MCF 10A (cell line): ENCODE measurements at regions not wholly inside any gene's neighbourhood (a gene's known extent, or its start where the extent isn't known, plus 50 kb on each side); places are given as distances from the start of the nearest gene placed in this dataset.

Experiments
- BruUV-seq: library from RNA; stranded (reverse); fragments of 400-500 nt; replicated peaks from 2 replicates; lab custom pipeline; 2021; lab: Mats Ljungman, UMichigan
- CTCF ChIA-PET: fragments of 300-600 bp; sonication (Branson Sonifier 250); formaldehyde crosslinking; extraction: SDS; loops from one replicate; lab custom pipeline; 2021; ENCODE audit warnings: antibody characterized with exemption, inconsistent platforms; lab: Yijun Ruan, JAX
- POLR2A ChIA-PET: fragments of 300-600, 350-650 bp; sonication (Branson Sonifier 250); formaldehyde crosslinking; extraction: SDS; loops from one replicate; lab custom pipeline; 2020; ENCODE audit warnings: antibody characterized with exemption, inconsistent platforms; lab: Yijun Ruan, JAX
- DNase-seq: peaks from one replicate; pipeline ENCODE4 v3.0.0-alpha.2; 2018; ENCODE audit not compliant: unreplicated experiment
- H3K27ac Mint-ChIP-seq: one replicate; pipeline ENCODE4 v1.8.0; 2022; ENCODE audit warnings: mild to moderate bottlenecking, low read depth, mixed read lengths; ENCODE audit not compliant: unreplicated experiment
- H3K27me3 Mint-ChIP-seq: one replicate; pipeline ENCODE4 v1.8.0; 2022; ENCODE audit warnings: mixed read lengths; ENCODE audit not compliant: insufficient read depth, unreplicated experiment
- H3K36me3 Mint-ChIP-seq: one replicate; pipeline ENCODE4 v1.8.0; 2022; ENCODE audit warnings: mild to moderate bottlenecking, moderate library complexity, mixed read lengths; ENCODE audit not compliant: insufficient read depth, unreplicated experiment
- H3K4me1 Mint-ChIP-seq: one replicate; pipeline ENCODE4 v1.8.0; 2022; ENCODE audit warnings: mixed read lengths; ENCODE audit not compliant: insufficient read depth, unreplicated experiment
- H3K4me3 Mint-ChIP-seq: one replicate; pipeline ENCODE4 v1.8.0; 2022; ENCODE audit warnings: mild to moderate bottlenecking, moderate library complexity, mixed read lengths; ENCODE audit not compliant: unreplicated experiment
- H3K9me3 Mint-ChIP-seq: one replicate; pipeline ENCODE4 v1.8.0; 2022; ENCODE audit warnings: mixed read lengths; ENCODE audit not compliant: unreplicated experiment
- intact Hi-C: fragments of 100-400 bp; cut with micrococcal nuclease; formaldehyde crosslinking; loops from 2 replicates; pipeline ENCODE4 v1.14.1; 2022
- TF ChIP-seq, protein P1 (sequence below): fragments of 200-600 bp; IDR thresholded peaks from one replicate; pipeline ENCODE4 v1.8.0; 2022; ENCODE audit warnings: antibody characterized with exemption, mild to moderate bottlenecking; ENCODE audit not compliant: unreplicated experiment

DNA sequence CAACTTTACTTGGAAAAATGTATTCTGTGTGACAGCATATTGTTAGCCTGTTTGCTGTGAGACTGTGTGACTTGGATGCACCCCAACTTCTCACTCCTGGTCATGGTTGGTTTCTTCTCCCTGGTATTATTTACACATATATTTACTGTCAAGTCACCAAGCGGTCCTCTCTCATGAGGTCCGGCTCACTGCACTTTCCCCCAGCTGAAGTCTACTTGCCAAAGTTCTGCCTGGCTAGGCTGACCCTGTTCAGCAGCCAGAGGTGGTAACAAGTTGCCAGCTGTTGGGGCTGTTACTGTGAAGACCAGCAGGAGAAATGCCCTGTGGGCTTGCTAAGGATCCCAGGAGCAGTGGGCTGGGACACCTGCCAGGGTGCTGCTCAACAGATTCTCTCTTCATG lies 337.5 kb downstream of the MFSD1 start:
- Mint-ChIP-seq H3K9me3 (no peaks in the 10 kb centered on the region), H3K36me3 (no peaks in the 10 kb centered on the region), H3K27me3 (peaks cover 11% of the 10 kb centered on the region), H3K27ac (no peak overlapping the region), H3K4me3 (no peak overlapping the region), H3K4me1 (no peaks in the 10 kb centered on the region)
- no TSS peak for BruUV-seq
- TF ChIP-seq, protein P1, sequence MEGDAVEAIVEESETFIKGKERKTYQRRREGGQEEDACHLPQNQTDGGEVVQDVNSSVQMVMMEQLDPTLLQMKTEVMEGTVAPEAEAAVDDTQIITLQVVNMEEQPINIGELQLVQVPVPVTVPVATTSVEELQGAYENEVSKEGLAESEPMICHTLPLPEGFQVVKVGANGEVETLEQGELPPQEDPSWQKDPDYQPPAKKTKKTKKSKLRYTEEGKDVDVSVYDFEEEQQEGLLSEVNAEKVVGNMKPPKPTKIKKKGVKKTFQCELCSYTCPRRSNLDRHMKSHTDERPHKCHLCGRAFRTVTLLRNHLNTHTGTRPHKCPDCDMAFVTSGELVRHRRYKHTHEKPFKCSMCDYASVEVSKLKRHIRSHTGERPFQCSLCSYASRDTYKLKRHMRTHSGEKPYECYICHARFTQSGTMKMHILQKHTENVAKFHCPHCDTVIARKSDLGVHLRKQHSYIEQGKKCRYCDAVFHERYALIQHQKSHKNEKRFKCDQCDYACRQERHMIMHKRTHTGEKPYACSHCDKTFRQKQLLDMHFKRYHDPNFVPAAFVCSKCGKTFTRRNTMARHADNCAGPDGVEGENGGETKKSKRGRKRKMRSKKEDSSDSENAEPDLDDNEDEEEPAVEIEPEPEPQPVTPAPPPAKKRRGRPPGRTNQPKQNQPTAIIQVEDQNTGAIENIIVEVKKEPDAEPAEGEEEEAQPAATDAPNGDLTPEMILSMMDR: no peak
- intact Hi-C loops: no loop called here
- ChIA-PET CTCF (no interaction called here), POLR2A (no interaction called here)
- no peak for DNase-seq

DNA sequence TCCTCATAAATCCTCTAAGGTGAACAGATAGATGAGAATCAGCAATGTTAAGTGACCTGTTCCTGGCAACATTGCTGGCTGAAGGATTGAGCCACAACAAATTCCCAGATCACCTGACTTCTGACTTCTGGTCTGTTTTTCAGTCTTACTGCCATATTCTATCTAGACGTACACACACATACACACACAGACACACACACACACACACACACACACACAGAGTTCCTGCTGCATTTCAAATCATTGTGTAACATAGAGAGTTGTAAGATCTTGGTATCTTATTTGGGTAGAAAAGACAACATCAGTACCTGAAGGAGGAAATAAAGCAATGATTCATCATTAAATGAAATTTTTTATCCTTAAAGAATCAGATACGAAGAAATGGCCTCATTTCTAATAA lies 342.6 kb downstream of the MFSD1 start:
- TF ChIP-seq, protein P1: no peak
- intact Hi-C loops: no loop called here
- Mint-ChIP-seq H3K4me1 (no peaks in the 10 kb centered on the region), H3K9me3 (no peaks in the 10 kb centered on the region), H3K36me3 (no peaks in the 10 kb centered on the region), H3K27ac (no peak overlapping the region), H3K27me3 (peaks cover 25% of the 10 kb centered on the region), H3K4me3 (no peak overlapping the region)
- BruUV-seq: no TSS peak
- POLR2A ChIA-PET: no interaction called here
- DNase-seq: no peak
- CTCF ChIA-PET: no interaction called here

DNA sequence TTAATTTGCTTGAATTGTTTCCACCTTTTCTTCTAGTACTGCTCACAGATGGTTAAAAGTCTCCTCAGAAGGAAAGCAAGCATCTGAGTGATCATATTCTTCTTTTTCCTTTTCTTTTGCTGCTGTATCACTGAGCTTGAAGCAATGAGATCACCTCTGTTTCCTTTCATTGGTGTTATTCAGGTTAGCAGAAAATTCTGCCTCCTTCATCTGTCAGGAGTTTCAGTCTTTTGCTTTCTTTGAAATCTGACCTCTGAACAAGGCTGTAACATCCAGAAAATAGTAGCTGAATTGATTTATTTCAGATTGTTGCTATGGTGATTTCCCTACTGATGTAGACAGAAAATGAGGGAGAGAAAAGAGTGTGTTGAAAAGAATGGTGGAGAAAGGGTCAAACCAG lies 343.0 kb downstream of the MFSD1 start:
- Mint-ChIP-seq H3K4me1 (no peaks in the 10 kb centered on the region), H3K9me3 (no peaks in the 10 kb centered on the region), H3K4me3 (no peak overlapping the region), H3K27ac (no peak overlapping the region), H3K27me3 (peaks cover 25% of the 10 kb centered on the region), H3K36me3 (no peaks in the 10 kb centered on the region)
- DNase-seq: no peak
- TF ChIP-seq, protein P1: no peak
- POLR2A ChIA-PET: no interaction called here
- BruUV-seq: no TSS peak
- CTCF ChIA-PET: interaction anchor here (0.7 kb wide), 1 partner anchor 37 kb away, joined by 3 read pairs; no protein-coding TSS in a partner anchor
- intact Hi-C loops: no loop called here

DNA sequence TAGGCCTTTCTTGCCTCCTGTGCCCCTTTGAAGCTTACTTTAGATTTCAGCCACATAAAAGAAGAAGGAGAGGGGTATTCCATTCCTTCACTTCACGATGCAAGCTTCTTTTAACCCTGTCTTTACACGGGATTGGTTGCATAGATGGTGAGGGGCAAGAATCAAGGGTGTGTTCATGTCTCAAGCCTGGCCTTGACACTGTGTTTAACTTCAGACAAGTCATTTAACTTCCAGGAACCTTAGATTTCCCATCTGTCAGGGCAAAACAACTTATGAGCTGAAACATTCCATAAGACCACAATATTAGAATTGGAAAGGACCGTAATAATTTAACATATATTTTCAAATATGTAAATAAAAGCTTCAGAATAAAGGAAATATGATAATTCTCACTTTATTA lies 344.5 kb downstream of the MFSD1 start:
- no peak for DNase-seq
- Mint-ChIP-seq H3K27ac (no peak overlapping the region), H3K27me3 (peaks cover 15% of the 10 kb centered on the region), H3K9me3 (no peaks in the 10 kb centered on the region), H3K36me3 (no peaks in the 10 kb centered on the region), H3K4me1 (no peaks in the 10 kb centered on the region), H3K4me3 (no peak overlapping the region)
- intact Hi-C loops: no loop called here
- POLR2A ChIA-PET: interaction anchor here (1.1 kb wide), 1 partner anchor 684 kb away, joined by 3 read pairs; no protein-coding TSS in a partner anchor
- CTCF ChIA-PET: interaction anchor here (0.8 kb wide), 1 partner anchor 361 kb away, joined by 3 read pairs; no protein-coding TSS in a partner anchor
- no TSS peak for BruUV-seq
- TF ChIP-seq, protein P1: no peak
